Ecto neural progenitor cell (in vitro differentiated cells): ENCODE measurements at regions not wholly inside any gene's neighbourhood (a gene's known extent, or its start where the extent isn't known, plus 50 kb on each side); places are given as distances from the start of the nearest gene placed in this dataset.
A peak's percentile ranks its signal among the peaks of the same experiment; 100 is the strongest.

Experiments
- DNase-seq: peaks from one replicate; pipeline ENCODE4 v3.0.0-alpha.2; 2018; ENCODE audit warnings: low spot score

- no peak for DNase-seq
These were observed 66.1 kb downstream of the LEPR start for GRCh38 chr1:65486613-65487012.

- DNase-seq, result no peak
These were observed 69.0 kb downstream of the LEPR start for GRCh38 chr1:65489481-65489880.

GRCh38 chr1:65490231-65491009, 70.0 kb downstream of the LEPR start:
- no peak for DNase-seq

GRCh38 chr1:65491472-65491871, 71.0 kb downstream of the LEPR start:
- DNase-seq, result no peak

GRCh38 chr1:65493802-65494201, 73.3 kb downstream of the LEPR start:
- DNase-seq, result no peak

- DNase-seq, result no peak
These were observed 74.2 kb downstream of the LEPR start for GRCh38 chr1:65494671-65495070.

GRCh38 chr1:65495137-65495536, 74.7 kb downstream of the LEPR start:
- no peak for DNase-seq

- DNase-seq, result no peak
These were observed 76.9 kb downstream of the LEPR start for GRCh38 chr1:65497256-65497830.

- no peak for DNase-seq
These were observed 83.0 kb downstream of the LEPR start for GRCh38 chr1:65503427-65503826.

- DNase-seq, result no peak
These were observed 83.8 kb downstream of the LEPR start for GRCh38 chr1:65504263-65504662.

- DNase-seq, result no peak
These were observed 85.3 kb downstream of the LEPR start for GRCh38 chr1:65505547-65506300.

- no peak for DNase-seq
These were observed 87.6 kb downstream of the LEPR start for GRCh38 chr1:65508051-65508450.

GRCh38 chr1:65509912-65510680, 89.6 kb downstream of the LEPR start:
- no peak for DNase-seq

- no peak for DNase-seq
These were observed 90.5 kb downstream of the LEPR start for GRCh38 chr1:65510961-65511360.

- no peak for DNase-seq
These were observed 91.9 kb downstream of the LEPR start for GRCh38 chr1:65512383-65512782.

GRCh38 chr1:65512967-65513780, 92.7 kb downstream of the LEPR start:
- DNase-seq, result no peak

GRCh38 chr1:65514041-65514440, 93.6 kb downstream of the LEPR start:
- no peak for DNase-seq

- DNase-seq, result no peak
These were observed 104.4 kb downstream of the LEPR start for GRCh38 chr1:65524931-65525265.

GRCh38 chr1:65525266-65526048, 105.0 kb downstream of the LEPR start:
- peak; percentile 69 for DNase-seq

- DNase-seq, result no peak
These were observed 105.6 kb downstream of the LEPR start for GRCh38 chr1:65526049-65526556.

GRCh38 chr1:65527190-65527589, 106.7 kb downstream of the LEPR start:
- no peak for DNase-seq
